ENCODE measurements at regions not wholly inside any gene's neighbourhood (a gene's known extent, or its start where the extent isn't known, plus 50 kb on each side); places are given as distances from the start of the nearest gene placed in this dataset.

DNA sequence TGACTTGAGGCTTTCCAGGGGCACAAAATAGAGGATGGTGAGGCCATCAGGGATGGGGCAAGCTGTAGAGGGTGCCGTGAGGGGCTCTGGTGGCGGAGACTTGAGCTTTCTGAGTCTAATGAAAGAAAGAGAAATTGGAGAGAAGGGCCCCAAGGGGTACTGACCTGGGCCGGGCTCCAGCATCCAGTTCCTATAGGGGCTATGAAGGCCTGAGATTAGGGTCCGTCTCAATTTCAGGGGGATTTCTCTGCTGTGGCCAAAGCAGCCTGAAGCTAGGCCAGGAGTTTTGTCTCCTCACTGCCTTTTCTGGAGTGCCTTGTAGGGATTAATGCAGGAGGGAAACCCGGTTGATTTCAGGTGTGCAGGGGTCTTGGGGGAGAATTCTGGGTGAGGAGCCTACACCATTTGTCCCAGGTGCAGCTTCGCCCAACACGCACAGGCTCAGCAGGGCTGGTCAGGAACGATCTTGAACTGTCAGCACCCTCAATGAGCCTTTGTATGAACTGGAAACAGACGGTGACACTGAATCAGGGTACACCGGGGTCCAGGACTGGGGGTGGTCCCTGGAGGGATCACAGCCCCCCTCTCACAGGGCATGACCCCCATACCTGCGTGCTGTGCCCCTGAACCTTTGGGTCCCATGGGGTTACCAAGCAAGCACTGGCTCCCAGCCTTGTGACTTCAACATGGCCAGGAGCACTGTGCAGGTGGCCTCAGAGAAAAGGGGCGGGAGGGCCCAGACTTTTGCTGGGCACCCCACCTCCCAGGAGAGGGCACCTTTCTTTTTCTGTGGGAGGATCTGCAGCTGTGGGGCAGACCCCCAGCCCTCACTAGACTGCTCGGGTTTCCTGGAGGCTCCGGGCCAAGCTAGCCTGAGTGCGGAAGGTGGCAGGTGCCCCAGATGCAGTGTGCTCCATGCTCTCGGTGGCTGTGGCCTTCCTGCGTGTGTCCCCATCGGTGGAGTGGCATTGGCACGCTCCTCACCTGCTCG lies 122.9 kb upstream of the RET start:
- Histone ChIP-seq H3K23me2 (ENCODE audit: insufficient read length, low read depth, low read length, poor library complexity, severe bottlenecking) (peaks cover 6% of the 10 kb centered on the region), H3K79me1 (ENCODE audit: insufficient read depth, low read depth, low read length, poor library complexity, severe bottlenecking) (no peaks in the 10 kb centered on the region), H3K14ac (ENCODE audit: insufficient read depth, low read length) (no peak overlapping the region), H3K23ac (ENCODE audit: insufficient read length, low read depth, low read length) (no peak overlapping the region), H3K18ac (ENCODE audit: insufficient read length, low read depth, low read length) (no peak overlapping the region), H2AFZ (ENCODE audit: low read length) (no peak overlapping the region), H4K91ac (ENCODE audit: insufficient read length, low read depth, low read length) (no peak overlapping the region), H3K9ac (ENCODE audit: extremely low read depth, insufficient read length, low read length) (no peak overlapping the region), H3K79me2 (ENCODE audit: insufficient read depth, low read length) (no peaks in the 10 kb centered on the region), H2AK5ac (ENCODE audit: insufficient read length, low read length) (no peak overlapping the region), H3K27me3 (ENCODE audit: insufficient read depth, low read length) (no peaks in the 10 kb centered on the region), H3K4ac (ENCODE audit: low read depth, low read length) (no peak overlapping the region), H3K4me2 (ENCODE audit: insufficient read depth, insufficient read length, low read length) (no peak overlapping the region), H4K5ac (ENCODE audit: insufficient read length, low read depth, low read length) (no peak overlapping the region), H4K8ac (replicated peaks; ENCODE audit: insufficient read length, low read depth, low read length) (no peak overlapping the region), H2BK5ac (ENCODE audit: insufficient read length, low read length) (no peak overlapping the region), H3K56ac (ENCODE audit: insufficient read length, low read depth, low read length) (no peak overlapping the region), H2BK15ac (ENCODE audit: low read depth, low read length) (no peak overlapping the region), H2BK20ac (ENCODE audit: low read depth, low read length, poor library complexity, severe bottlenecking) (no peak overlapping the region), H2BK120ac (ENCODE audit: low read depth, low read length, poor library complexity, severe bottlenecking) (no peak overlapping the region), H2BK12ac (ENCODE audit: insufficient read length, low read depth, low read length) (no peak overlapping the region), H4K20me1 (ENCODE audit: control insufficient read depth, insufficient read depth, insufficient read length) (no peaks in the 10 kb centered on the region), H3K4me1 (ENCODE audit: insufficient read depth, low read length) (peaks cover 4% of the 10 kb centered on the region; the same call in 1 of the 2 replicates), H3T11ph (ENCODE audit: low read length) (no peak overlapping the region), H3K9me3 (ENCODE audit: control insufficient read depth, low read depth, low read length) (no peaks in the 10 kb centered on the region), H3K27ac (ENCODE audit: insufficient read length, low read depth, low read length) (no peak overlapping the region)
- peaks cover 3 to 4% of the 10 kb centered on the region in 2 experiments; a peak in 4 of 5 replicates for H3K9me3 Mint-ChIP-seq
- H3K36me3 Mint-ChIP-seq (ENCODE audit: insufficient read depth in 1 of 3, low read depth in 3 of 3) = no peaks in the 10 kb centered on the region; a peak in 2 of 7 replicates
- peaks cover 16 to 21% of the 10 kb centered on the region in 2 experiments for H3K4me1 Mint-ChIP-seq
- no peak overlapping the region for H3K4me3 Mint-ChIP-seq
- TF ChIP-seq, protein P1, sequence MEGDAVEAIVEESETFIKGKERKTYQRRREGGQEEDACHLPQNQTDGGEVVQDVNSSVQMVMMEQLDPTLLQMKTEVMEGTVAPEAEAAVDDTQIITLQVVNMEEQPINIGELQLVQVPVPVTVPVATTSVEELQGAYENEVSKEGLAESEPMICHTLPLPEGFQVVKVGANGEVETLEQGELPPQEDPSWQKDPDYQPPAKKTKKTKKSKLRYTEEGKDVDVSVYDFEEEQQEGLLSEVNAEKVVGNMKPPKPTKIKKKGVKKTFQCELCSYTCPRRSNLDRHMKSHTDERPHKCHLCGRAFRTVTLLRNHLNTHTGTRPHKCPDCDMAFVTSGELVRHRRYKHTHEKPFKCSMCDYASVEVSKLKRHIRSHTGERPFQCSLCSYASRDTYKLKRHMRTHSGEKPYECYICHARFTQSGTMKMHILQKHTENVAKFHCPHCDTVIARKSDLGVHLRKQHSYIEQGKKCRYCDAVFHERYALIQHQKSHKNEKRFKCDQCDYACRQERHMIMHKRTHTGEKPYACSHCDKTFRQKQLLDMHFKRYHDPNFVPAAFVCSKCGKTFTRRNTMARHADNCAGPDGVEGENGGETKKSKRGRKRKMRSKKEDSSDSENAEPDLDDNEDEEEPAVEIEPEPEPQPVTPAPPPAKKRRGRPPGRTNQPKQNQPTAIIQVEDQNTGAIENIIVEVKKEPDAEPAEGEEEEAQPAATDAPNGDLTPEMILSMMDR (conservative IDR thresholded peaks at IDR 0.05) = no peak
- H3K27ac Mint-ChIP-seq = no peak overlapping the region; a peak in 1 of 7 replicates
- no CpG with 5 or more reads among the region's 20 CpGs for WGBS (ENCODE audit: extremely low coverage, insufficient read length, low lambda C conversion rate)
- no peak for DNase-seq
- H3K27me3 Mint-ChIP-seq (ENCODE audit: low read depth) = peaks cover 16% of the 10 kb centered on the region

Data from H9 (cell line).